HepG2 (cell line): ENCODE measurements at regions not wholly inside any gene's neighbourhood (a gene's known extent, or its start where the extent isn't known, plus 50 kb on each side); places are given as distances from the start of the nearest gene placed in this dataset.
A peak's percentile ranks its signal among the peaks of the same experiment; 100 is the strongest.

Source experiments
- ATAC-seq: fragments of 200-7000 bp; cut with Tn5 transposase; 3 replicates; pipeline ENCODE4 v1.9.1; 2020; ENCODE audit warnings: mild to moderate bottlenecking, moderate library complexity
- BruUV-seq: library from RNA; stranded (reverse); fragments of 400-500 nt; replicated peaks from 2 replicates; lab custom pipeline; 2021; lab: Mats Ljungman, UMichigan
- CTCF ChIA-PET: fragments of 300-600 bp; formaldehyde crosslinking; extraction: SDS; loops from one replicate; lab custom pipeline; 2021; ENCODE audit warnings: low total read pairs, inconsistent platforms, low intra/inter-chr PET ratio; lab: Yijun Ruan, JAX
- POLR2A ChIA-PET: fragments of 350-600 bp; sonication (Branson Sonifier 250); formaldehyde crosslinking; loops from one replicate; lab custom pipeline; 2020; ENCODE audit warnings: antibody characterized with exemption, inconsistent platforms; lab: Yijun Ruan, JAX
- DNase-seq: peaks from one replicate; pipeline ENCODE4 v3.0.0-alpha.2; 2015; ENCODE audit warnings: low spot score
- FAIRE-seq: peaks from 3 replicates; lab custom pipeline; 2011; peaks lifted over from hg19 to GRCh38; lab: Jason Lieb, UNC
- H2AFZ ChIP-seq: one replicate; pipeline ENCODE4 v1.6.1; 2011; ENCODE audit warnings: low read length, inconsistent platforms
- H3K27ac ChIP-seq: fragments of 300-600 bp; 3 replicates; pipeline ENCODE4 v1.8.0; 2011; ENCODE audit warnings: mixed run types, mild to moderate bottlenecking, mixed read lengths, low read length, inconsistent platforms; ENCODE audit not compliant: insufficient read depth; ENCODE audit errors: extremely low read length
- H3K27me3 ChIP-seq, 2 experiments: fragments of 200-600 bp in 1 of 2; 2 replicates in 1 of 2; 3 replicates in 1 of 2; pipeline versions ENCODE4 v1.6.0 to v1.8.0; 2011; ENCODE audit warnings: low read length in 2 of 2, mild to moderate bottlenecking in 2 of 2, moderate library complexity in 2 of 2, inconsistent platforms in 1 of 2; ENCODE audit not compliant: insufficient read depth in 2 of 2, control insufficient read depth in 1 of 2
- H3K36me3 ChIP-seq, 2 experiments: fragments of 200-600 bp in 1 of 2; replicated peaks in 1 of 2; 2 replicates in 1 of 2; 3 replicates in 1 of 2; pipeline versions ENCODE4 v1.5.1 to v1.8.0; 2011; ENCODE audit warnings: low read length in 2 of 2, inconsistent platforms in 1 of 2; ENCODE audit not compliant: insufficient read depth in 2 of 2, control insufficient read depth in 1 of 2
- H3K4me1 ChIP-seq: 2 replicates; pipeline ENCODE4 v1.5.1; 2012; ENCODE audit warnings: low read length, inconsistent platforms; ENCODE audit not compliant: insufficient read depth
- H3K4me2 ChIP-seq: 2 replicates; pipeline ENCODE4 v1.6.0; 2011; ENCODE audit warnings: low read depth, low read length, inconsistent platforms
- H3K4me3 ChIP-seq, 3 experiments: fragments of 200-600 bp in 1 of 3; sonication (generic), shearing (Covaris generic) in 1 of 3; replicated peaks in 1 of 3; 2 replicates each; pipeline ENCODE4 v1.5.1; 2011 to 2016; ENCODE audit warnings: low read length in 3 of 3, inconsistent platforms in 2 of 3, low read depth in 2 of 3, mild to moderate bottlenecking in 2 of 3, control low read depth in 1 of 3, mixed read lengths in 1 of 3; ENCODE audit not compliant: insufficient read depth in 1 of 3
- H3K79me2 ChIP-seq: one replicate; pipeline ENCODE4 v1.6.1; 2011; ENCODE audit warnings: low read length, inconsistent platforms; ENCODE audit not compliant: insufficient read depth
- H3K9ac ChIP-seq: 2 replicates; pipeline ENCODE4 v1.6.0; 2011; ENCODE audit warnings: mild to moderate bottlenecking, low read depth, low read length, inconsistent platforms; ENCODE audit not compliant: insufficient read depth
- H3K9me3 ChIP-seq: 2 replicates; pipeline ENCODE4 v1.5.1; 2012; ENCODE audit warnings: mild to moderate bottlenecking, low read length
- H4K20me1 ChIP-seq: 2 replicates; pipeline ENCODE4 v1.6.0; 2011; ENCODE audit warnings: inconsistent platforms, mild to moderate bottlenecking, low read length, moderate library complexity; ENCODE audit not compliant: insufficient read depth
- DRAP1 ChIP-seq: IDR thresholded peaks from 2 replicates; pipeline ENCODE4 v1.6.1; 2016; ENCODE audit warnings: missing genetic modification reagents, missing compliant biosample characterization
- EP300 ChIP-seq, 3 experiments: sonication (generic) in 1 of 3; formaldehyde crosslinking in 1 of 3; IDR thresholded peaks; 2 replicates each; pipeline versions ENCODE4 v1.5.1 to v1.6.1; 2011 to 2020; ENCODE audit warnings: low read depth in 2 of 3, low read length in 2 of 3, borderline replicate concordance in 1 of 3, improper control_type of control experiment in 1 of 3, mild to moderate bottlenecking in 1 of 3, missing genetic modification reagents in 1 of 3, moderate library complexity in 1 of 3
- FOXA1 ChIP-seq, 2 experiments: fragments of 450-650 bp in 1 of 2; sonication (generic) in 1 of 2; formaldehyde crosslinking in 1 of 2; IDR thresholded peaks; 2 replicates each; pipeline versions ENCODE4 v1.4.0 to v1.6.1; 2016 to 2020; ENCODE audit warnings: missing genetic modification reagents in 1 of 2
- FOXC1 ChIP-seq: sonication (generic); formaldehyde crosslinking; IDR thresholded peaks from 2 replicates; pipeline ENCODE4 v1.8.0; 2022; ENCODE audit warnings: mild to moderate bottlenecking, missing genetic modification reagents, borderline replicate concordance
- KLF9 ChIP-seq: IDR thresholded peaks from 2 replicates; pipeline ENCODE4 v1.6.1; 2016; ENCODE audit warnings: low read depth
- MBD4 ChIP-seq: IDR thresholded peaks from 2 replicates; pipeline ENCODE4 v1.6.1; 2012; ENCODE audit warnings: low read length, inconsistent platforms, borderline replicate concordance
- NCOA2 ChIP-seq: sonication (generic); formaldehyde crosslinking; IDR thresholded peaks from 2 replicates; pipeline ENCODE4 v1.8.0; 2022; ENCODE audit warnings: inconsistent platforms
- NFYB ChIP-seq: sonication (generic); formaldehyde crosslinking; IDR thresholded peaks from 2 replicates; pipeline ENCODE4 v1.4.0; 2020; ENCODE audit warnings: missing genetic modification reagents
- PITX1 ChIP-seq: sonication (generic); formaldehyde crosslinking; IDR thresholded peaks from 2 replicates; pipeline ENCODE4 v1.5.1; 2020; ENCODE audit warnings: mild to moderate bottlenecking, missing genetic modification reagents
- POLR2AphosphoS5 ChIP-seq: IDR thresholded peaks from 2 replicates; pipeline ENCODE4 v1.6.1; 2012; ENCODE audit warnings: low read depth, low read length
- PRPF4 ChIP-seq: fragments of 200-400 bp; formaldehyde crosslinking; IDR thresholded peaks from 2 replicates; pipeline ENCODE4 v1.6.1; 2016; ENCODE audit warnings: low read length, low read depth; ENCODE audit not compliant: poor library complexity, severe bottlenecking
- RFXAP ChIP-seq: sonication (generic); formaldehyde crosslinking; IDR thresholded peaks from 2 replicates; pipeline ENCODE4 v1.4.0; 2020; ENCODE audit warnings: missing genetic modification reagents, borderline replicate concordance
- SNAI1 ChIP-seq: sonication (generic); formaldehyde crosslinking; IDR thresholded peaks from 2 replicates; pipeline ENCODE4 v1.5.0; 2020; ENCODE audit warnings: mild to moderate bottlenecking, missing genetic modification reagents, borderline replicate concordance
- SNRNP70 ChIP-seq: fragments of 200-400 bp; formaldehyde crosslinking; IDR thresholded peaks from 2 replicates; pipeline ENCODE4 v1.6.1; 2017; ENCODE audit warnings: mild to moderate bottlenecking, low read depth, low read length, moderate library complexity
- SOX13 ChIP-seq, 3 experiments: fragments of 450-650 bp in 1 of 3; sonication (generic) in 1 of 3; formaldehyde crosslinking in 1 of 3; IDR thresholded peaks in 2 of 3; conservative IDR thresholded peaks in 1 of 3; 2 replicates each; pipeline versions ENCODE4 v1.5.0 to v1.6.1; 2016 to 2020; ENCODE audit warnings: antibody characterized with exemption in 1 of 3, mild to moderate bottlenecking in 1 of 3, missing compliant biosample characterization in 1 of 3, missing genetic modification reagents in 1 of 3, moderate library complexity in 1 of 3
- SP1 ChIP-seq, 2 experiments: fragments of 450-650 bp in 1 of 2; sonication (generic) in 1 of 2; formaldehyde crosslinking in 1 of 2; IDR thresholded peaks; 2 replicates each; pipeline versions ENCODE4 v1.4.0 to v1.6.1; 2016 to 2020; ENCODE audit warnings: missing genetic modification reagents in 1 of 2
- TCF7 ChIP-seq: sonication (generic); IDR thresholded peaks from 2 replicates; pipeline ENCODE4 v1.6.1; 2016; ENCODE audit warnings: antibody characterized with exemption, low read depth
- THAP11 ChIP-seq: IDR thresholded peaks from 2 replicates; pipeline ENCODE4 v1.6.1; 2016; ENCODE audit warnings: missing biosample characterization, missing genetic modification reagents
- ZNF33B ChIP-seq: sonication (generic); formaldehyde crosslinking; IDR thresholded peaks from 2 replicates; pipeline ENCODE4 v1.5.1; 2020; ENCODE audit warnings: mild to moderate bottlenecking, missing genetic modification reagents
- ZNF460 ChIP-seq: sonication (generic); formaldehyde crosslinking; IDR thresholded peaks from 2 replicates; pipeline ENCODE4 v1.5.1; 2020; ENCODE audit warnings: missing genetic modification reagents, mild to moderate bottlenecking, borderline replicate concordance
- ZNF660 ChIP-seq: sonication (generic); formaldehyde crosslinking; IDR thresholded peaks from 2 replicates; pipeline ENCODE4 v1.5.1; 2020; ENCODE audit warnings: mild to moderate bottlenecking, low read depth, missing genetic modification reagents, borderline replicate concordance
- ZNF704 ChIP-seq: sonication (generic); formaldehyde crosslinking; IDR thresholded peaks from 2 replicates; pipeline ENCODE4 v1.8.1; 2023; ENCODE audit warnings: mild to moderate bottlenecking, inconsistent platforms, moderate library complexity, missing genetic modification reagents, borderline replicate concordance
- ZNF776 ChIP-seq: sonication (generic); formaldehyde crosslinking; IDR thresholded peaks from 2 replicates; pipeline ENCODE4 v1.4.0; 2020; ENCODE audit warnings: mild to moderate bottlenecking, missing genetic modification reagents
- ZNF891 ChIP-seq: sonication (generic); formaldehyde crosslinking; IDR thresholded peaks from 2 replicates; pipeline ENCODE4 v1.5.0; 2020; ENCODE audit warnings: mild to moderate bottlenecking, missing genetic modification reagents
- WGBS: methylation state at CpG from one replicate; pipeline ENCODE4 v1.1.6; 2017; ENCODE audit warnings: low lambda C conversion rate; 5-methylcytosine and 5-hydroxymethylcytosine counted together
- in situ Hi-C: cut with HindIII; loops from 2 replicates; pipeline ENCODE4 v1.10.0; 2017; ENCODE audit warnings: low pct_unique_long_range_greater_than_20kb; ENCODE audit not compliant: extremely low pct_ligation_motif_present
- intact Hi-C: fragments of 100-400 bp; cut with micrococcal nuclease; formaldehyde crosslinking; loops from one replicate; pipeline ENCODE4 v1.10.0; 2022; ENCODE audit not compliant: unreplicated experiment
- TF ChIP-seq, protein P1 (sequence below): sonication (generic); formaldehyde crosslinking; IDR thresholded peaks from 2 replicates; pipeline ENCODE4 v1.4.0; 2020; ENCODE audit warnings: missing genetic modification reagents

DNA sequence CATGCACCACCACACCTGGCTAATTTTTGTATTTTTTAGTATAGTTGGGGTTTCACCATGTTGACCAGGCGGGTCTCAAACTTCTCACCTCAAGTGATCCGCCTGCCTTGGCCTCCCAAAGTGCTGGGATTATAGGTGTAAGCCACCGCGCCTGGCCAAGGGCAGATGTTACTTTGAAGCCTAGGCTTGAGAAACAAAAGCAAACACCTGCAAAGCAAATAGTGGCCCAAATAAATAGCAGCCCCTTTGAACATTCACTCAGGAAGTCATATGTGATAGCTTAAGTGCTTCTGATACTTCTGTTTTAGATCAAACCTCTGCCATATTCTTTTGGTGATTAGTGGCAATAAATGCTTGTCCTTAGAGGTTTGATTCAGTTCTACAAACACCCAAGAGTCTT lies 404.5 kb upstream of the SMIM21 start:
- Histone ChIP-seq H3K9ac (no peak overlapping the region), H2AFZ (no peak overlapping the region), H3K27me3 (peaks cover 0 to 1% of the 10 kb centered on the region in 2 experiments; a peak in 2 of 5 replicates), H3K79me2 (no peaks in the 10 kb centered on the region), H3K4me3 (no peak overlapping the region), H3K36me3 (no peaks in the 10 kb centered on the region), H4K20me1 (no peaks in the 10 kb centered on the region), H3K4me2 (no peak overlapping the region), H3K4me1 (peaks cover 8% of the 10 kb centered on the region; the same call in 1 of the 2 replicates), H3K9me3 (no peaks in the 10 kb centered on the region), H3K27ac (no peak overlapping the region)
- in situ Hi-C loops (no loop called here), intact Hi-C loops (no loop called here)
- CTCF ChIA-PET = no interaction called here
- FAIRE-seq (no peak), DNase-seq (peak; percentile 22), ATAC-seq (peak; percentile 38; the same call in 2 of the 3 replicates)
- 0% methylated on average over 4 of the region's 4 CpGs for WGBS
- POLR2A ChIA-PET = no interaction called here
- no TSS peak for BruUV-seq
- TF ChIP-seq PRPF4 (no peak), ZNF776 (CRISPR knock-in tag) (no peak), SNAI1 (CRISPR knock-in tag) (no peak), ZNF33B (no peak), NCOA2 (CRISPR knock-in tag) (peak; percentile 17; the same call in 1 of the 2 replicates), SP1 (IDR thresholded peaks at IDR 0.05) (no peak), SP1 (CRISPR knock-in tag; IDR thresholded peaks at IDR 0.05) (no peak), NFYB (CRISPR knock-in tag) (no peak), ZNF660 (CRISPR knock-in tag) (no peak), ZNF891 (CRISPR knock-in tag) (no peak), MBD4 (no peak), ZNF704 (no peak), POLR2AphosphoS5 (no peak), RFXAP (CRISPR knock-in tag) (no peak), THAP11 (CRISPR knock-in tag) (no peak), FOXC1 (CRISPR knock-in tag) (no peak), DRAP1 (CRISPR knock-in tag) (no peak), TCF7 (peak; percentile 74), KLF9 (CRISPR knock-in tag) (no peak), EP300 (IDR thresholded peaks at IDR 0.05; ENCODE audit: low read depth in 2 of 2, low read length in 2 of 2) (peak in 1 of 2 experiments; percentile 21; a peak in 1 of 4 replicates), EP300 (CRISPR knock-in tag; IDR thresholded peaks at IDR 0.05; ENCODE audit: borderline replicate concordance) (no peak), SOX13 (IDR thresholded peaks at IDR 0.05) (no peak), SOX13 (CRISPR knock-in tag; conservative IDR thresholded peaks at IDR 0.05 in 1 of 2, IDR thresholded peaks at IDR 0.05 in 1 of 2) (peak in 1 of 2 experiments; percentile 17; a peak in 1 of 4 replicates), FOXA1 (IDR thresholded peaks at IDR 0.05) (no peak), FOXA1 (CRISPR knock-in tag; IDR thresholded peaks at IDR 0.05) (peak; percentile 45; the same call in 1 of the 2 replicates), SNRNP70 (no peak), PITX1 (CRISPR knock-in tag) (0 out of 2 replicates have a peak, but pooled peaks have one; percentile 46), ZNF460 (CRISPR knock-in tag) (peak; percentile 35; the same call in 1 of the 2 replicates)
- TF ChIP-seq, protein P1, sequence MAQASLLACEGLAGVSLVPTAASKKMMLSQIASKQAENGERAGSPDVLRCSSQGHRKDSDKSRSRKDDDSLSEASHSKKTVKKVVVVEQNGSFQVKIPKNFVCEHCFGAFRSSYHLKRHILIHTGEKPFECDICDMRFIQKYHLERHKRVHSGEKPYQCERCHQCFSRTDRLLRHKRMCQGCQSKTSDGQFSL = no peak
